ENCODE measurements at regions not wholly inside any gene's neighbourhood (a gene's known extent, or its start where the extent isn't known, plus 50 kb on each side); places are given as distances from the start of the nearest gene placed in this dataset.
"Not testable (repeated sequence)": the region's sequence is repeated elsewhere in the genome, so short reads cannot be mapped to it uniquely, and the experiment has no call there.

DNA sequence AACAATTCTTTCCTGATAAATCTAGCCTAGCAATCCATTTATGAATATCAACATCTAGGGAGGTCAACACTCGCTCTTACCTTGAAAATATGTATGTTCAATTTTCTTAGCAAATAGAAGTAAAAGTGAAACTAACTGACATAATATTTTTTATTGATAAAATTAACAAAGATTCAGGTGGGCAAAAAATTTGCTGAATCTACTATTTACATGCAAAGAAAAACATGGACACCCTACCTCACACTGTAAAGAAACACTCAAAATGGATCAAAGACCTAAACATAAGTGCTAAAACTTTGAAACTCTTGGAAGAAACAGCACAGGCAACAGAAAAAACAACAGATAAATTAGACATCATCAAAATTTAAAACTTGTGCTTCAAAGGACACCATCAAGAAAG is 151.6 kb upstream of the MYRIP start:
- DNase-seq: no peak

DNA sequence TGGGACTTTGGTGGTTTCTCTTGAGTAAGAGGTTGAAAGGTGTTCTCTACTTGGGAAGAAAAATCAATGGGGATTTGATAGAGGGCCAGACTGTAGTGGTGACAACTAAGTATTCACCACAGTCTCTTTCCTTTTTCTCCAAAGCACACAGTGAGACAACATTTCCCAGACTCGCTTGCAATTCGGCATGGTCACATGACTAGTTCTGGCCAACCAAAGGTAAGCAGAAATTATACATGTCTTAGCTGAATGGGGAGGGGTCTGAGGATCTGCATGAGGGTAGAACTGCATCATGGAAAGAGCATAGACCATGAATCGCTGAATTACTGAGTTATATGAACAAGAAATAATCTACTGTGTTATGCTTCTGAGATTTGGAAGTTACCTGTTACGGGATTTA is 144.5 kb upstream of the MYRIP start:
- no peak for DNase-seq

DNA sequence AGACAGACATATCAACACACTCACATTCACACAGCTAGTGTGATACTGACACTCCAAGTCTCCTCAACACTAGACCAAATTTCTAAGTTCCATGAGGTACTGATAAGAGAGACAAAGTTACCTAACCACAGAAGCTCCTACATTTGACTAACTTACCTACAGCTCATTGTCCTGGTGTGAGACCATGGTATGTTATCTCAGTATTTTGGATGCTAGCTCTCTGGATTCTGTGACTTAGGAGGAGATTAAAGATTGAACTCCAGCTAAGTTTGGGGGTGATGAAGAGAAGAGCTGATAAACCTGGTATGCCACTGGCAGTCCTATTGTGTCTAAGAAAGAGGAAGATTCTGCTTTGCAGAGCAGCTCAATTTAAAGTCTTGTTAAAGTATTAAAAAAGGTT is 144.0 kb upstream of the MYRIP start:
- DNase-seq: no peak

DNA sequence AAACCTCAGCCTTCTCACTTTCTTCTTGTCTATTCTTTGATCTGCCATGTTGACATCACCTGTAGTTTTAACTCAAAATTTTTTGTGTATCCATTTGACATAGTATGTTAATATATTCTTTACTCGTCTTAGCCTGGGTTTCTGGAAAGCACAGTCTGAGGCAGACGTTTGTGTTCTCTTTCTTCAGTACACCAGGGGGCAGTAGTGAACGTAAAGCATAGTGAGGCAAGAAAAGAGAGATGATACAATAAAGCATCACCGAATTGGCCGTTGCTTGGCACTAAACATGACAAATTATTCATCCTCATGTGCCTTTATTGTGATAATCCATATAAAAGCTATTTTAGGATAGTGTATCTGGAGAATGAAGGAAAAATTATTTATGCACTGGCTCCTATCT is 141.0 kb upstream of the MYRIP start:
- DNase-seq: no peak

DNA sequence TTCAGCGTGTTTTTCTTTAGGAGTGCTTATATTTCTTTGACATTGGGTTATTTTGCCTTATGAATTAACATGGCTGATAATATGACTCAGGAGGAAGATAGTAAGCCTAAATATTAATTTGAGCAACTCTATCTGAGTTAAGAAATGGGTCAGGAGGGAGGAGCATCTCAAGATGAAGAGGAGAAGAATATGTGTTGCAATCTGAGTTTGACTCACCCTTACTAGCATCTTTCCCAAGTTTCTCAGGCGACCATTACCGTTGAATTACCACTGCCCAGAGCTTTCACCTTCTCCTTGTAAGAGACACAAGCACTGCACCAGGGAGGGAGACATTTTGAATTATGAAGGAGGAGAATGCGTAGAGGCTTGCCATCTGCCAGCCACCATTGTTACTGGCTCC is 138.3 kb upstream of the MYRIP start:
- no peak for DNase-seq

DNA sequence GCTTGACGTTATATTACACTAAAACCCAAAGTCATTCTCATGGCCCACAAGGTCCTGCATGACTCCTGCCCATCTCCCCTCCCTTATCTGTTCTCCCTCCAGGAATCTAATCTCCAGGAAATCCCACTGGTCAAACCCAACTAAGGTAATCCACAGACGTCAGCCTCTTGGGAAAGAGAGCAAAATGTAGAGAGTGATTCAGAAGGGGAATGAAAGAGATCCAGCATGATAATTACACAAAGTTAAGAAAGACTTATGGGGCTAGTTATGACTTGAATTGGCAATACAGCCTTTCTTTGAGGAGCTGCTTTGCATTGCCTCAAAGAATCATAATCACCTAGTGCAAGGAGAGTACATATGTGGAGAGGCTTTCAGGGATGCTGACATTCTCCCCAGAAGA is 137.8 kb upstream of the MYRIP start:
- DNase-seq: no peak

DNA sequence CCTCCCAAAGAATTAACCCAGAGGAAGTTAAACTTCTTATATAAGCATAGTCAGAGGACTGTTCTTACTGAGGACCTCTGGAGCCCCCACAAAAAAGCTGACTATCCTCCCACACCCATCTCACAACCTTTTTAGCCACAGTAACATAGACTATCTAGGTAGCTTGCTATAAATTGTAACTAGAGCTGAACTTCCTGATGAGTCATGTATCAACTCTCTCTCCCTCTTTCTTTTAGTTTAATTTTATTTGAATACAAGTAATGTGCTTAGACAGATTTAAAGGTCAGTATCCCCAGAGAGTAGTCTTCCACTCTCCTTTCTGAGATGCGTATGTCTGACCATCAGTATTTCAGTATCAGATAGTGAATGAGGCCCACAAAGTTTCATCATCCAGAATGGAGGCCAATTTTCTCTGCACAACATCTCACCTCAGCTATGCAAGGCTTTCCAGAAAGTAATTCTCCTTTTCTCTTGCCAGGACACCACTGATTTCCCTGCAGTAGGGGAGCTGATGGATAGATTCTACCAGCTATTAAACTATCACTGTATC is 104.0 kb upstream of the MYRIP start:
- DNase-seq: no peak

DNA sequence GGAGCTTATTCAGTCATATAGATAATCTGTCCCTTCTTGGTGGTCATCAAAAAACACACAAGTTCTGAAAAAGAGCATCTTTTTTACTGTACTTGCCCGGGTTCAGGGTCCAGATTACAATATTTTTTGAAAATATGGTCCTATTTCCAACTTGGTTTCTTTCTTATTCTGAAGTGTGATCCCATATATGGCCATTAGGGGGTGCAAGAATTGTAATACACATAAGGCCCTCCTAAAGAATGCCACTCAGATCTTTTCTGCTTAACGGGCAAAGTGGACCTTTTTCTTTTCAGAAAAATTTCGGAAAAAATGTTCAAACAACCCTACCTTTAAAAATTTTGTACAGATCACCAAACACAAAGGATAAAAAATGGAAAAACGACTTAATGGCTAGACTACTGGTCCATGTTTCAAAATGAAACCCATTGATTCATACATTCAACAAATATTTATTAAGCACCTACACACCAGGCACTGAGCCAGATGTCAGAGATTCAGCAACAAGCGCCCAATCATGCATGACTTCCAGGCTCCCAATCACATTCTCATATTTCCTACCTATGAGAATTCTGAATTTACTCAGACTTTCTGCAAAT is 102.0 kb upstream of the MYRIP start:
- DNase-seq: no peak

DNA sequence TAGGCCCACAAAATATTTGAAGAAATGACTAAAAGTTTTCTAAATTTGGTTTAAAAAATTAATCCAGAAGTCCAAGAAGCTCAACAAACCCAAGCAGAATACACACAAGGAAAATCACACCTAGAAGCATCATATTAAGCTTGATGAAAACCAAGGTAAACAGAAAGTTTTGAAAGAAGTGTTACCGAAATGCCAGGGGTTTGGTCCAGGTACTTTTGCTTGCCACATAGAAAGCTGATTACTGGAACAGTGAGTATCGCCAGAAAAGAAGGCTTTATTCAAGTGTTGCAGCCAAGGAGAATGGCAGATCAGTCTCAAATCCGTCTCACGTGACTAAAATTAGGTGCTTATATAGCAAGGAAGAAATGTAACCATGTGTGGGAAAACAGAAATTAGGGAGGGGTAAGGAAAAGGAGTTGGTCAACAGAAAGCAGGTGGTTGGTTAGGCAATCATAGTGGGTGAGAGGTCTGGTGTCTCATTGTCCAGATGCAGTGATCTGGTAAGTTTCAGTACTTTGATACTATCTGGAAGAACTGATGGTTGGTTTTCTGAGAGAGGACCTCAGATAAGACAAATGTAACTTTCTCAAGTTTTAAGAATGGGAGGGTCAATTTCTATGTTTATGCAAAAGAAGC is 96.9 kb upstream of the MYRIP start:
- DNase-seq: no peak

DNA sequence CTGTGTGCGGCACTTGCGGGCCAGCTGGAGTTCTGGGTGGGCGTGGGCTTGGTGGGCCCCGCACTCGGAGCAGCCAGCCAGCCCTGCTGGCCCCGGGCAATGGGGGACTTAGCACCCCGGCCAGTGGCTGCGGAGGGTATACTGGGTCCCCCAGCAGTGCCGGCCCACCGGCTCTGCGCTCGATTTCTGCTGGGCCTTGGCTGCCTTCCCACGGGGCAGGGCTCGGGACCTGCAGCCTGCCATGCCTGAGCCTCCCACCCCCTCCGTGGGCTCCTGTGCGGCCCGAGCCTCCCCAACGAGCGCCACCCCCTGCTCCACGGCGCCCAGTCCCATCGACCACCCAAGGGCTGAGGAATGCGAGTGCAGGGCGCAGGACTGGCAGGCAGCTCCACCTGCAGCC is 96.1 kb upstream of the MYRIP start:
- not testable (repeated sequence) for DNase-seq

DNA sequence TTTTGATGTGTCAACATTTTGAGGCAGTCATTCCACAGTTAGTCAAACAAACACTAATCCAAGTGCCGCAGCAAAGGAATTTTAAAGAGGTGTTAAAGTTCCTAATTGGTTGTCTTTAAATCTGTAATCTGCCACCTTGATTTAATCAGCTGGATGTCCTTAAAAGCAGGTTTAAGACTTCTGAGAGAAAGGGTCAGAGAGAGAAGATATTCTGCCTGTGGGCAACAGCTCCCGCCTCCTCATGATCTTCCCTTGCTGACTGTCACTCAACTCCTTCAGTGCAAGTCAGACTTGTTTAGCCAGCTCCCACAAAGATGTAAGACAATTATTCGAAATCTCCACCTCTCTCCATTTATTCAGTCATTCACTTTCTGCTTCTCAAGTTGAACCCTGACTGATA is 92.6 kb upstream of the MYRIP start:
- DNase-seq: no peak

DNA sequence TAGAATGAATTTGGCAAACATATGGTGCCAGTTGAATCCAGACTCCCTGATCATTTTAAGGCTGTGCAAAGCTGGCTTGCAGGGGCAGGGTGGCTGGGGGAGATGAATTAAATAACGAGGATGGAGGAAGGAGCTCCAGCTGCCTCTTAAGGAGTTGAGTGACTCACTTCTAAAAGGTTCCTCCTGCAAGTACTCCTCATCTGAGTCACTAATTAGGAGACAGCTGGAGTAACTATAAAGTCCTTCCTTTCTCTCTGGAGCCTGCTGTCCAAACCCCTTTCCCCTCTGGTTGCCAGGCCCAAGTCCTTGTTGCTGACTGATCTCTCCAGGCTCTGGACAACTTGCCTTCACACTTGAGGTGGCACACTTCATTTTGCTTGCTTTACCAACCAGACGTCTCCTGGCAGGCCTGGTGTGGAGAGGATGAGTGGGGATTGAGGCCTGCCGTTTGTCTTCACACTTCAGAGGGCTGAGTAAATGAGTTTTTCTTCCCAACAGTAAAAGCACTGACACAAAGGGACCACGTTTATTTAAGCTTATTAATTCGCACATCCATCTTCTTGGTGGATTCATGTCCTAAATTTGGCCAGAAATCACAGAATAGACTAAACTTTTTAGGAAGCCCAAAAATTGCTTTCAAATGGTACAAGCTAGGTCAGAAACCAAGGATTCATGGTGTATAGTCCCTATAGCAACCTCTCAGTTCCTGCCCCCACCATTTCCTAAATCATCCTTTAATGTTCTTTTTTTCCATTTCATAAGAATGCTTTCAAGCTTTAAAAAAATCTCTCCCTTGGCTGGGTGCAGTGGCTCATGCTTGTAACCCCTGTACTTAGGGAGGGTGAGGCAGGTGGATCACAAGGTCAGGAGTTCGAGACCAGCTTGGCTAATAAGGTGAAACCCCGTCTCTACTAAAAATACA is 90.5 kb upstream of the MYRIP start:
- DNase-seq: no peak

DNA sequence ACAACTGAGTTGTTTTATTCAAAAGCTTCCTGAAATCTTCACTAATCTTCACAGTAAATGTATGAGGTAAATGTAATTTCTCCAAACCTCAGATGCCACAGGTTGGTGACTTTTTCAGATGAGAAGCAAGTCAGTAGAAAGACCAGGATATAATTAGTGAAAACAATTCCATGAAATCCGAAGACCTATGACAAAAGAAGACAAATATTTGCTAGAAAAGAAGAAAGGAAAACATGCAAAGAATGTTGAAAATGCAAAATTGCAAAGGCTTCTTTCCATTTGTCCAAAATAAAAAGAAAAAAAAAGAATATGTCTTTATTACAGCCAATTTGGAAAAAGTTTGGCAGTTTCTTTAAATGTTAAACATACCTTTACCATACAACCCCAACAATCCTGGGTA is 88.3 kb upstream of the MYRIP start:
- no peak for DNase-seq

DNA sequence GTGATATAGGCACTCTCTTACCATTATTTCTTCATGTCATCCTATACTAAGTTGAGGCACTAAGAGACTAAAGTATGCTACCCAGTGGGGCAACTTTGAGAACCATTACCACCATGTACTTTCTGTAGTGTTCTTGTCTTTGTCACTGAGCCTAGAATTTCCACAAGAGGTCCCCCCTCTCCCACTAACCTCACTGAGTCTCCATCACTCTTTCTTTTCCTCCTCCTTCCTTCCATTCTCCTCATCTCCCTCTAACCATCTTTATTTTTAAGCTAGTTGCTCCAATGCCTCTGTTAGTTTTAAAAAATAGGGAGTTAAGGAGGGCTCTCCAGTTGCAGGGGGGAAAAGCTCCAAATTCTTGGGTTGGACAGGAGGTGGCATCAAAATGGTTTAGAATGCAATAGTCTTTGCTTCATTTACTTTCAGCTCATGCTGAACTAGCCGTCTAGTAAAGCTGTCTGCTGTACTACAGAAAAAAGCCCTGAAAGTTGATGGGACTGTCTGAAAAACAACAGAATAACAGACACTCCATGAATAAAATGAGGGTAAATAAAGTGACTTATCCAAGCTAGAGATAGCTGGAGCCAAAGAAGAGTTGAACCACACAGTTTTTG is 85.1 kb upstream of the MYRIP start:
- DNase-seq: no peak

DNA sequence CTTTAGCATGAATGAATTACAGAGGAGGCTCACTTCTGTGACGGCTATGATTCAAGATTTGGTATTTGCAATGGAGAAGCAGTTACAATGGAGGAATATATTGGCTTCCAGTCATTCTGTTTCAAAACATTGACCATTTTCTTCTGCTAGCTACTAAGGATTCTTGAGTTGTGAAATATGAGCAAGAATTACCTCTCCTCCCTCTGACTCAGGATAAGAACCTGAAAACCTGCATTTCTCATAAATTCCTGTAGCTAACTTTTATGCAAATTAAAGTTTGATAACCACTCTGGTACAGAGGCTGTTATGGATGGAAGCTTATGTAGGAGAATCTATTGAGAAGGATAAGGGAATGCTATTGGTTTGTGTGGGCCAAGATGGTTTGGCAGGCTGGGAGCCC is 84.1 kb upstream of the MYRIP start:
- DNase-seq: no peak

DNA sequence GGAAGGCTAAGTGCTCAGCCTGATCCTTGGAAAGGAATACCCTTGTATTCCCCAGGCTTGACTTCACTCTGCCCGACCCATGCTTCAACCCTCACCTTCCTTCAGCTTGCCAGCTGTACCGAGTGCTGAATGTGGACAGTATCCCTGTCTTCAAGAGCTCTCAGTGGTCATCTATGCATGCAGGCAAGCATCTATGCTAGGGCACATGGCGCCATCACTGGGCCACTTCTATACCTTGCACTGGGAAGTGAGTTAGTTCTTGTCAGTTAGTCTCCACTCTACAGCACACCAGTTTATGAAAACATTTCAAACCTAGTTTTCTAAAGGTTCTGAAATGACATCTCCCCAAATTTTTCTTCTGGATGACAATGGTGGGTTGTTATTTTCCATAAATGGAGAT is 82.0 kb upstream of the MYRIP start:
- DNase-seq: no peak

DNA sequence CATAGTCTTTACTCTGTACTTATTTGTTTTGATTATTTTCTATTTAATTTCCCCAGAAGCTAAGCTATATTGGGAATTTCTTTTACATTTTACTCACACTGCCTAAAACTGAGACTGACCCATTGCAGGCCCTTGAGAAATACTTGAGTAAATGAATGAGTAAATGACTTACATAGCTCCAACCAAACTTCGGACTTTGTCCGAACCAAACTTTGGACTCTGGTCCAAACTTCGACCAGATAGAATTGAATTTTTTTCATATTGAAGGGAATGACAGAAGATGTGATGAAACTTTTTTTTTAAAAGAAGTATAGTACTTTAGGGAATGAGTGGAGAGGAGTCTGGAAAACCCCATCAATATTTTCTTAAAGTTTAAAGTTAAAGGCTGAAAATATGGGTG is 75.6 kb upstream of the MYRIP start:
- no peak for DNase-seq

DNA sequence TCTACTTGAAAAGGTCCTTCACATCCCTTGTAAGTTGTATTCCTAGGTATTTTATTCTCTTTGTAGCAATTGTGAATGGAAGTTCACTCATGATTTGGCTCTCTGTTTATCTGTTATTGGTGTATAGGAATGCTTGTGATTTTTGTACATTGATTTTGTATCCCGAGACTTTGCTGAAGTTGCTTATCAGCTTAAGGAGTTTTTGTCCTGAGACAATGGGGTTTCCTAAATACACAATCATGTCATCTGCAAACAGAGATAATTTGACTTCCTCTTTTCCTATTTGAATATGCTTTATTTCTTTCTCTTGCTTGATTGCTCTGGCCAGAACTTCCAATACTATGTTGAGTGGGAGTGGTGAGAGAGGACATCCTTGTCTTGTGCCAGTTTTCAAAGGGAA is 69.8 kb upstream of the MYRIP start:
- not testable (repeated sequence) for DNase-seq

DNA sequence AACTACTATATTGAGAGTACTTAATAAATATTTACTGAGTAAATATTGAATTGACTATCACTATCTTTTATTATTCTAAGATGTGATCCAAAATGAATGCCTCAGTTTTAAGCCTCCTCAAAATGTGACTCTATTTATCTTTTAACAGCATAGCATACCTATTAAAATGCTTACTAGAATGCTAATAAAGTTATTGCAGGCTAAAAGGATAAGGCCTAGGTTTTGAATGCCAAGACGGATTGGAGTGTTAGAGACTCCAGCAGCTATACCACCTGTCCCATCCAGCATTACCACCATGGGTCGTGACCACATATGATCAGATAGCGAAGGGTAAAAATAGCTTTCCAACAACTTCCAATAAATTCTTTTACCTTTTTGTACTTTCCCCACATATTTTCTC is 64.7 kb upstream of the MYRIP start:
- DNase-seq: no peak

DNA sequence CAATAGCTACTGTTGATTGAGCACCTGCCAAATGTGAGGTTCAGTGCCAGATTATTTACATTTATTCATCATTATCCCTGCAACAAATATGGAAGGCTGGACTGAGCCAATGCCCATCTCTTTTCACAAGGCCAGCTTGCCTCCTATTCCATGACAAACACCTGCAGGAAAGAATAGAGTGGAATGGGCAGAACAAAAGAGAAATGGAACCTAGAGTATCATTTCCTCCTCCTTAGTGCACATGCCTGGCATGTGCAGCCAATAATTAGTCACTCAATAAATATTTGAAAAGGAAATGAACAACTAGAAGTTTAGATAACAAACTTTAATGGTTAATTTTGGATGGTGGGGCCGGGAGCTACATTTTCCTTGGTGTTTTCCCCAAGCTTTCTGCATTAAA is 61.4 kb upstream of the MYRIP start:
- DNase-seq: no peak

DNA sequence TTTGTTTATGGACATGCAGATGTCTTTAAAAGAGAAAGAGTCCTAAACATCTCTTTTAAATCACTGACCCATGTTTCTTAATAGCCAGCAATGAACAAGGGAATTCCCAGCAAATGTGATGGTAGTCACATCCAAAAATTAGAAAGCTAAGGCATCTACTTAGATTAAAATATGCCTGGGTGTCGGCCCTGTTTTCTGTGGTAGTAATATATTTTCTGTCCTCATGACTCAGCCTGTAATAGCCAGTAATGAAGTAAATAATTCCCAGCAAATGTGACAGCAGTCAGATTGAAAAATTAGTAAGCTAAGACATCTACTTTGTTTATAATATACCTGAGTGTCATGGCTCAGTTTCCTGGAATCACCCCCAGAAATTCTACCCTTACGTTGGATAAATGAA is 60.6 kb upstream of the MYRIP start:
- DNase-seq: no peak

DNA sequence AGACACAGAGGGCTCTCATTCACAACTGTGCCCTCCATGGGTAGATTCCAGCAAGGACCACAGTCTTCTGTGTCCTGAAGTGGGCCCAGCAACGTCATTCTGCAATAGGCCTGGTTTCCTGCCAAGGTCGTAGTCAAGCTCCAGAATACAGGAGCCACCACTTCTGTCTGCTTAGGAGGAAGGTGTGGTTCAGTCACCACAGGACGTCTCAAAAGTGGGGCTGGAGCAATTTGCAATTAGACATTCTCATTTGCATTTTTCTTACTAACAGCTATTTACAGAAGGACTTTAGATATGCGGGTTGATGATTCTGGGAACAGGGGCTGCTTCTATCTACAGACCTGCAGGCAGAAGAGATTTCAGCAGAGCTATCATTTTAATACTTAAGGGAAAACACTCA is 58.7 kb upstream of the MYRIP start:
- no peak for DNase-seq

DNA sequence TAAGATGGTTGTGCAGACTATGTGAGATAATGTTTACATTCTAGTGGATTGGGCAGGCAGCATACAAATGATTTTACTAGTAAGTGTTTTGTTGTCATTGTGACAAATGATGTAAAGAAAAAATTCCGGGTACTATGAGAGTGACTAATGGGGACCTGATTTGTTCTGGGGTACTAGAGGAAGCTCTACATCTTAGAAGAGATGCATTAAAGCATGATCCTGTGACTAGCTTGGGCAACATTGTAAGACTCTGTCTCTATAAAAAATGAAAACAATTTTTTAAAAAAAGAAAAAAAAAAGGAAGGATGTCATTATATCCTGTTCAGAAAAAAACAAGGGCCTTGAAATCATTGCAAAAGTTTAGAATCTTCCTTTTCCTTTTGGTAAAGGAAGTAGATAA is 58.1 kb upstream of the MYRIP start:
- DNase-seq: no peak

Measured in NCI-H187 (cell line).